ENCODE measurements at regions not wholly inside any gene's neighbourhood (a gene's known extent, or its start where the extent isn't known, plus 50 kb on each side); places are given as distances from the start of the nearest gene placed in this dataset.

GRCh38 chr1:13948396-13948795 is 248.4 kb downstream of the PRDM2 start:
- TF ChIP-seq CTCF (IDR thresholded peaks at IDR 0.05; ENCODE audit: low read depth, low read length, poor library complexity, severe bottlenecking) (no peak), EZH2phosphoT487 (IDR thresholded peaks at IDR 0.05; ENCODE audit: borderline replicate concordance, low read length) (no peak)

Measured in DOHH2 (cell line).